Panc1 (cell line): ENCODE measurements at regions not wholly inside any gene's neighbourhood (a gene's known extent, or its start where the extent isn't known, plus 50 kb on each side); places are given as distances from the start of the nearest gene placed in this dataset.

Experiments
- ATAC-seq: fragments of 200-7000 bp; cut with Tn5 transposase; 2 replicates; pipeline ENCODE4 v1.9.1; 2020; ENCODE audit warnings: mild to moderate bottlenecking, moderate library complexity
- BruUV-seq: library from RNA; stranded (reverse); fragments of 400-500 nt; replicated peaks from 2 replicates; lab custom pipeline; 2021; lab: Mats Ljungman, UMichigan
- CTCF ChIA-PET: fragments of 300-600 bp; sonication (Branson Sonifier 250); formaldehyde crosslinking; loops from one replicate; lab custom pipeline; 2022; ENCODE audit warnings: antibody characterized with exemption; lab: Charles Lee
- POLR2A ChIA-PET: fragments of 300-600 bp; sonication (Branson Sonifier 250); formaldehyde crosslinking; loops from one replicate; lab custom pipeline; 2022; ENCODE audit warnings: antibody characterized with exemption; lab: Charles Lee
- DNase-seq: peaks from one replicate; pipeline ENCODE4 v3.0.0-alpha.2; 2010; ENCODE audit warnings: low read depth, low spot score
- H3K27ac ChIP-seq: 2 replicates; pipeline ENCODE4 v1.5.1; 2011; ENCODE audit warnings: mild to moderate bottlenecking, low read length, inconsistent platforms
- H3K27me3 ChIP-seq: fragments of 200-500 bp; sonication (Bioruptor generic); 2 replicates; pipeline ENCODE4 v1.6.0; 2014; ENCODE audit warnings: low read length, inconsistent platforms; ENCODE audit not compliant: control insufficient read depth, insufficient read depth
- H3K36me3 ChIP-seq: fragments of 200-500 bp; sonication (Bioruptor generic); 2 replicates; pipeline ENCODE4 v1.5.1; 2014; ENCODE audit warnings: inconsistent platforms, mild to moderate bottlenecking, low read length, moderate library complexity; ENCODE audit not compliant: control insufficient read depth, insufficient read depth
- H3K4me1 ChIP-seq: 2 replicates; pipeline ENCODE4 v1.5.1; 2011; ENCODE audit warnings: inconsistent platforms, mild to moderate bottlenecking, low read length, moderate library complexity; ENCODE audit not compliant: control insufficient read depth, insufficient read depth
- H3K4me3 ChIP-seq, 2 experiments: 2 replicates each; pipeline ENCODE4 v1.5.1; 2011 to 2012; ENCODE audit warnings: low read depth in 2 of 2, low read length in 2 of 2, mild to moderate bottlenecking in 2 of 2, inconsistent platforms in 1 of 2, moderate library complexity in 1 of 2
- H3K9me3 ChIP-seq: fragments of 200-500 bp; sonication (Bioruptor generic); 2 replicates; pipeline ENCODE4 v1.5.1; 2014; ENCODE audit warnings: low read depth, mild to moderate bottlenecking, inconsistent platforms, low read length, moderate library complexity; ENCODE audit not compliant: control insufficient read depth, insufficient read depth
- POLR2AphosphoS5 ChIP-seq: IDR thresholded peaks from 2 replicates; pipeline ENCODE4 v1.6.1; 2012; ENCODE audit warnings: mild to moderate bottlenecking, low read depth, low read length, moderate library complexity
- SIN3A ChIP-seq: IDR thresholded peaks from 2 replicates; pipeline ENCODE4 v1.6.1; 2012; ENCODE audit warnings: low read depth, mild to moderate bottlenecking, low read length, moderate library complexity, borderline replicate concordance; ENCODE audit not compliant: insufficient read depth
- TCF7L2 ChIP-seq: IDR thresholded peaks from 2 replicates; pipeline ENCODE4 v1.6.1; 2011; ENCODE audit warnings: mild to moderate bottlenecking, low read depth, low read length, inconsistent platforms
- in situ Hi-C: cut with HindIII; loops from 2 replicates; pipeline ENCODE4 v1.10.0; 2016; ENCODE audit warnings: low sequenced_read_pairs, low pct_unique_long_range_greater_than_20kb
- intact Hi-C: fragments of 100-400 bp; cut with micrococcal nuclease; formaldehyde crosslinking; loops from one replicate; pipeline ENCODE4 v1.10.0; 2022; ENCODE audit not compliant: unreplicated experiment
- TF ChIP-seq, protein P1 (sequence below), 2 experiments: IDR thresholded peaks; 2 replicates each; pipeline ENCODE4 v1.6.1; 2011 to 2012; ENCODE audit warnings: low read depth in 2 of 2, control low read depth in 1 of 2, low read length in 1 of 2, mild to moderate bottlenecking in 1 of 2, moderate library complexity in 1 of 2; ENCODE audit not compliant: insufficient read depth in 1 of 2
- TF ChIP-seq, protein P2 (sequence below): fragments of 450-650 bp; IDR thresholded peaks from 2 replicates; pipeline ENCODE4 v1.5.1; 2017; ENCODE audit warnings: mild to moderate bottlenecking

DNA sequence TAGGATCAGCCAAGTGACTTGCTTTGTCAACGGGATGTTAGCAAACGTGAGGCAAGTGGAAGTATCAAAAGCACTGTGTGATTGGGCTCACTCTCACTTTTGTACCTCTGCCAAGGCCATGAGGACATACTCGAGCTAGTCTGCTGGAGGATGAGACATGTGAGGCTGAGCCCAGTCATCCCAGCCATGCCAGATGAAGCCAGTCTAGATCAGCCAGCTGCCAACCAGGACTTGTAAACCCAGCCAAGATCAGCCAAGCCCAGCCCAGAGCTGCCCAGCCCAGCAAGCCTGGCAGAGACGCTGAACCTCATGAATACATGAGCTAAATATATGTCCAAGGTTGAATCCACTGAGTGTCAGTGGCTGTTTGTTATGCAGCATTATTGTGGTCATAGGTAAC is 369.7 kb downstream of the MN1 start:
- H3K9me3 ChIP-seq: no peaks in the 10 kb centered on the region
- H3K4me1 ChIP-seq: no peaks in the 10 kb centered on the region
- intact Hi-C loops (no loop called here), in situ Hi-C loops (no loop called here)
- H3K27ac ChIP-seq: no peak overlapping the region
- H3K27me3 ChIP-seq: no peaks in the 10 kb centered on the region
- CTCF ChIA-PET: no interaction called here
- TF ChIP-seq, protein P1, sequence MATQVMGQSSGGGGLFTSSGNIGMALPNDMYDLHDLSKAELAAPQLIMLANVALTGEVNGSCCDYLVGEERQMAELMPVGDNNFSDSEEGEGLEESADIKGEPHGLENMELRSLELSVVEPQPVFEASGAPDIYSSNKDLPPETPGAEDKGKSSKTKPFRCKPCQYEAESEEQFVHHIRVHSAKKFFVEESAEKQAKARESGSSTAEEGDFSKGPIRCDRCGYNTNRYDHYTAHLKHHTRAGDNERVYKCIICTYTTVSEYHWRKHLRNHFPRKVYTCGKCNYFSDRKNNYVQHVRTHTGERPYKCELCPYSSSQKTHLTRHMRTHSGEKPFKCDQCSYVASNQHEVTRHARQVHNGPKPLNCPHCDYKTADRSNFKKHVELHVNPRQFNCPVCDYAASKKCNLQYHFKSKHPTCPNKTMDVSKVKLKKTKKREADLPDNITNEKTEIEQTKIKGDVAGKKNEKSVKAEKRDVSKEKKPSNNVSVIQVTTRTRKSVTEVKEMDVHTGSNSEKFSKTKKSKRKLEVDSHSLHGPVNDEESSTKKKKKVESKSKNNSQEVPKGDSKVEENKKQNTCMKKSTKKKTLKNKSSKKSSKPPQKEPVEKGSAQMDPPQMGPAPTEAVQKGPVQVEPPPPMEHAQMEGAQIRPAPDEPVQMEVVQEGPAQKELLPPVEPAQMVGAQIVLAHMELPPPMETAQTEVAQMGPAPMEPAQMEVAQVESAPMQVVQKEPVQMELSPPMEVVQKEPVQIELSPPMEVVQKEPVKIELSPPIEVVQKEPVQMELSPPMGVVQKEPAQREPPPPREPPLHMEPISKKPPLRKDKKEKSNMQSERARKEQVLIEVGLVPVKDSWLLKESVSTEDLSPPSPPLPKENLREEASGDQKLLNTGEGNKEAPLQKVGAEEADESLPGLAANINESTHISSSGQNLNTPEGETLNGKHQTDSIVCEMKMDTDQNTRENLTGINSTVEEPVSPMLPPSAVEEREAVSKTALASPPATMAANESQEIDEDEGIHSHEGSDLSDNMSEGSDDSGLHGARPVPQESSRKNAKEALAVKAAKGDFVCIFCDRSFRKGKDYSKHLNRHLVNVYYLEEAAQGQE (IDR thresholded peaks at IDR 0.05; ENCODE audit: insufficient read depth in 1 of 2, low read depth in 2 of 2, low read length in 1 of 2): no peak
- TF ChIP-seq, protein P2, sequence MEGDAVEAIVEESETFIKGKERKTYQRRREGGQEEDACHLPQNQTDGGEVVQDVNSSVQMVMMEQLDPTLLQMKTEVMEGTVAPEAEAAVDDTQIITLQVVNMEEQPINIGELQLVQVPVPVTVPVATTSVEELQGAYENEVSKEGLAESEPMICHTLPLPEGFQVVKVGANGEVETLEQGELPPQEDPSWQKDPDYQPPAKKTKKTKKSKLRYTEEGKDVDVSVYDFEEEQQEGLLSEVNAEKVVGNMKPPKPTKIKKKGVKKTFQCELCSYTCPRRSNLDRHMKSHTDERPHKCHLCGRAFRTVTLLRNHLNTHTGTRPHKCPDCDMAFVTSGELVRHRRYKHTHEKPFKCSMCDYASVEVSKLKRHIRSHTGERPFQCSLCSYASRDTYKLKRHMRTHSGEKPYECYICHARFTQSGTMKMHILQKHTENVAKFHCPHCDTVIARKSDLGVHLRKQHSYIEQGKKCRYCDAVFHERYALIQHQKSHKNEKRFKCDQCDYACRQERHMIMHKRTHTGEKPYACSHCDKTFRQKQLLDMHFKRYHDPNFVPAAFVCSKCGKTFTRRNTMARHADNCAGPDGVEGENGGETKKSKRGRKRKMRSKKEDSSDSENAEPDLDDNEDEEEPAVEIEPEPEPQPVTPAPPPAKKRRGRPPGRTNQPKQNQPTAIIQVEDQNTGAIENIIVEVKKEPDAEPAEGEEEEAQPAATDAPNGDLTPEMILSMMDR: no peak
- no peak for TF ChIP-seq TCF7L2
- no peak for TF ChIP-seq SIN3A
- TF ChIP-seq POLR2AphosphoS5: no peak
- POLR2A ChIA-PET: no interaction called here
- DNase-seq: no peak
- no peaks in the 10 kb centered on the region for H3K36me3 ChIP-seq
- ATAC-seq: no peak
- no TSS peak for BruUV-seq
- H3K4me3 ChIP-seq: no peak overlapping the region

DNA sequence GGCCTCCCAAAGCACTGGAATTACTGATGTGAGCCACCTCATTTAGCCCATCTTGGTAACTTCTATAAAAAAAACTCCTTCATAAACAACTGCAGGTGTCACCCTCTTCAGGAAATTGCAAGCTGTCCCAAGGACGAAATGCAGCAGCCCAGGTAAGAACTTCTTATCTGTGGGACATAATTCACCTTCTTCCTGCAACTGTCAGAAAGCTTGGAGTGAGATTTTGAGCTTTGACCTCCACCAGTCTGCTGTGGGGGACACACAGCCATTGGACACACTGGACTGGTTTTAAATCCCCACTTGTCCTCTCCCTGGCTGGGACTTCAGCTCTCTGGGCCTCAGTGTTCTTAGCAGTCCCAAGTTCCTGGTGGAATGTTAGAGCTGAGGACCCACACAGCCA is 368.5 kb downstream of the MN1 start:
- DNase-seq: no peak

More for the DNA sequence above, 368.5 kb downstream of the MN1 start:
- ATAC-seq: no peak
- CTCF ChIA-PET: no interaction called here
- Histone ChIP-seq H3K36me3 (no peaks in the 10 kb centered on the region), H3K4me3 (no peak overlapping the region), H3K9me3 (no peaks in the 10 kb centered on the region), H3K27ac (no peak overlapping the region), H3K4me1 (no peaks in the 10 kb centered on the region), H3K27me3 (no peaks in the 10 kb centered on the region)
- BruUV-seq: no TSS peak
- intact Hi-C loops (no loop called here), in situ Hi-C loops (no loop called here)
- no peak for TF ChIP-seq SIN3A
- TF ChIP-seq, protein P1 (IDR thresholded peaks at IDR 0.05; ENCODE audit: insufficient read depth in 1 of 2, low read depth in 2 of 2, low read length in 1 of 2): no peak
- TF ChIP-seq, protein P2: no peak
- TF ChIP-seq TCF7L2: no peak
- TF ChIP-seq POLR2AphosphoS5: no peak
- POLR2A ChIA-PET: no interaction called here
